MCF 10A (cell line): ENCODE measurements at regions not wholly inside any gene's neighbourhood (a gene's known extent, or its start where the extent isn't known, plus 50 kb on each side); places are given as distances from the start of the nearest gene placed in this dataset.
A peak's percentile ranks its signal among the peaks of the same experiment; 100 is the strongest.

Experiments
- BruUV-seq: library from RNA; stranded (reverse); fragments of 400-500 nt; replicated peaks from 2 replicates; lab custom pipeline; 2021; lab: Mats Ljungman, UMichigan
- CTCF ChIA-PET: fragments of 300-600 bp; sonication (Branson Sonifier 250); formaldehyde crosslinking; extraction: SDS; loops from one replicate; lab custom pipeline; 2021; ENCODE audit warnings: antibody characterized with exemption, inconsistent platforms; lab: Yijun Ruan, JAX
- POLR2A ChIA-PET: fragments of 300-600, 350-650 bp; sonication (Branson Sonifier 250); formaldehyde crosslinking; extraction: SDS; loops from one replicate; lab custom pipeline; 2020; ENCODE audit warnings: antibody characterized with exemption, inconsistent platforms; lab: Yijun Ruan, JAX
- DNase-seq: peaks from one replicate; pipeline ENCODE4 v3.0.0-alpha.2; 2018; ENCODE audit not compliant: unreplicated experiment
- H3K27ac Mint-ChIP-seq: one replicate; pipeline ENCODE4 v1.8.0; 2022; ENCODE audit warnings: mild to moderate bottlenecking, low read depth, mixed read lengths; ENCODE audit not compliant: unreplicated experiment
- H3K27me3 Mint-ChIP-seq: one replicate; pipeline ENCODE4 v1.8.0; 2022; ENCODE audit warnings: mixed read lengths; ENCODE audit not compliant: insufficient read depth, unreplicated experiment
- H3K36me3 Mint-ChIP-seq: one replicate; pipeline ENCODE4 v1.8.0; 2022; ENCODE audit warnings: mild to moderate bottlenecking, moderate library complexity, mixed read lengths; ENCODE audit not compliant: insufficient read depth, unreplicated experiment
- H3K4me1 Mint-ChIP-seq: one replicate; pipeline ENCODE4 v1.8.0; 2022; ENCODE audit warnings: mixed read lengths; ENCODE audit not compliant: insufficient read depth, unreplicated experiment
- H3K4me3 Mint-ChIP-seq: one replicate; pipeline ENCODE4 v1.8.0; 2022; ENCODE audit warnings: mild to moderate bottlenecking, moderate library complexity, mixed read lengths; ENCODE audit not compliant: unreplicated experiment
- H3K9me3 Mint-ChIP-seq: one replicate; pipeline ENCODE4 v1.8.0; 2022; ENCODE audit warnings: mixed read lengths; ENCODE audit not compliant: unreplicated experiment
- intact Hi-C: fragments of 100-400 bp; cut with micrococcal nuclease; formaldehyde crosslinking; loops from 2 replicates; pipeline ENCODE4 v1.14.1; 2022
- TF ChIP-seq, protein P1 (sequence below): fragments of 200-600 bp; IDR thresholded peaks from one replicate; pipeline ENCODE4 v1.8.0; 2022; ENCODE audit warnings: antibody characterized with exemption, mild to moderate bottlenecking; ENCODE audit not compliant: unreplicated experiment

DNA sequence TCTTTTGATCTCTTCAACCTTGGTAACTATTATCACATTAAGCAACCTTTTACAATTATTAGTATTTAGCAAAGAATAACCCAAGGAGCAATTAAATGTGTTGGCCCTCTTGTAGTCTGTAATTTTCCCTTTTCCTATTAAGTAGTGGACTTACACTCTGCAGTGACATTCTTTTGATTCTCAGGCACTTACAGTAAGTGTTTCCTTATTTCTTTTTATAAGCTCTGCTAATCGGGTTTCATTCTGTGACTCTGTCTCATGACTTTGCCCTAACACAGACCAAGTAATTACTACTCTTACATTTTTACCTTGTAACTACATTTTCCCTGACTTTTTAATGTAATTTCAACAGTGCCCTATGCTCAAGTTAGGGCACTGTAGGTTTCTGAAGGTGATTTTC is 104.0 kb upstream of the EPHA7 start:
- H3K4me3 Mint-ChIP-seq = no peak overlapping the region

DNA sequence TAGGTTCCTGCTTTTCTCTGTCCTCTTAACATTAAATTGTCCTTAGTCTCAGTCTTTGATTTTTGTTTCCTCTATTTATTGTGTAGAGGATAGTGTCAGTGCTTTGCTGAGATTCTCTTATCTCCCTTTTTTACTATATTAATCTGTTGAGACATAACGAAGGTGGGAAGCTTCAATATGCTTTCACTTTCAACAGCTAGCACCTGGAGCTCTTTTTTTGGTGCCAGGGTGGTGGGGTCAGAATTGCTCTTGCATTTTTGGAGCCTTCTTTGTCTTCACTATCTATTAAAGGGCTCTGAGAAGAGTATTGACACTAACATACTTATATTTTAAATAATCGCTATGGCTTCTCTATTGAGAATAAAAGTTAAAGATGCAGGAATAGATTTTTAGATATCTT is 97.1 kb upstream of the EPHA7 start:
- intact Hi-C loops = no loop called here
- Mint-ChIP-seq H3K4me3 (peak overlapping the region; percentile 15), H3K4me1 (no peaks in the 10 kb centered on the region), H3K27ac (no peak overlapping the region), H3K27me3 (no peaks in the 10 kb centered on the region), H3K9me3 (no peaks in the 10 kb centered on the region), H3K36me3 (no peaks in the 10 kb centered on the region)
- no TSS peak for BruUV-seq
- TF ChIP-seq, protein P1, sequence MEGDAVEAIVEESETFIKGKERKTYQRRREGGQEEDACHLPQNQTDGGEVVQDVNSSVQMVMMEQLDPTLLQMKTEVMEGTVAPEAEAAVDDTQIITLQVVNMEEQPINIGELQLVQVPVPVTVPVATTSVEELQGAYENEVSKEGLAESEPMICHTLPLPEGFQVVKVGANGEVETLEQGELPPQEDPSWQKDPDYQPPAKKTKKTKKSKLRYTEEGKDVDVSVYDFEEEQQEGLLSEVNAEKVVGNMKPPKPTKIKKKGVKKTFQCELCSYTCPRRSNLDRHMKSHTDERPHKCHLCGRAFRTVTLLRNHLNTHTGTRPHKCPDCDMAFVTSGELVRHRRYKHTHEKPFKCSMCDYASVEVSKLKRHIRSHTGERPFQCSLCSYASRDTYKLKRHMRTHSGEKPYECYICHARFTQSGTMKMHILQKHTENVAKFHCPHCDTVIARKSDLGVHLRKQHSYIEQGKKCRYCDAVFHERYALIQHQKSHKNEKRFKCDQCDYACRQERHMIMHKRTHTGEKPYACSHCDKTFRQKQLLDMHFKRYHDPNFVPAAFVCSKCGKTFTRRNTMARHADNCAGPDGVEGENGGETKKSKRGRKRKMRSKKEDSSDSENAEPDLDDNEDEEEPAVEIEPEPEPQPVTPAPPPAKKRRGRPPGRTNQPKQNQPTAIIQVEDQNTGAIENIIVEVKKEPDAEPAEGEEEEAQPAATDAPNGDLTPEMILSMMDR = no peak
- no peak for DNase-seq
- CTCF ChIA-PET = no interaction called here
- POLR2A ChIA-PET = no interaction called here

More for the DNA sequence above, 104.0 kb upstream of the EPHA7 start:
- no peak overlapping the region for H3K27ac Mint-ChIP-seq
- H3K4me1 Mint-ChIP-seq = no peaks in the 10 kb centered on the region
- TF ChIP-seq, protein P1 = no peak
- H3K27me3 Mint-ChIP-seq = peaks cover 29% of the 10 kb centered on the region
- no peak for DNase-seq
- POLR2A ChIA-PET = no interaction called here
- no peaks in the 10 kb centered on the region for H3K9me3 Mint-ChIP-seq
- CTCF ChIA-PET = no interaction called here
- BruUV-seq = no TSS peak
- H3K36me3 Mint-ChIP-seq = no peaks in the 10 kb centered on the region
- intact Hi-C loops = no loop called here

DNA sequence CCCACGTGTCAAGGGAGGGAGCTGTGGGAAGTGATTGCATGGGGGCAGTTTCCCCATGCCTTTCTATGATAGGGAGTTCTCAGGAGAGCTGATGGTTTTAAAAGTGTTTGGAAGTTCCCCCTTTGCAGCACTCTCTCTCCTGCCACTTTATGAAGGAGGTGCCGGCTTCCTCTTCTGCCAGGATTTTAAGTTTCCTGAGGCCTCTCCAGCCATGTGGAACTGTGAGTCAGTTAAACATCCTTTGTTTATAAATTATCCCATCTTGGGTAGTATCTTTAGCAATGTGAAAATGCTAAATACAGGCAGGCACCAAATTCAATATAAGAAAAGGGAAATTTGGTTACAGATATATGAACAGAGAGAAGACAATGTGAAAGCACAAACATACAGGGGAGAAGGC is 96.4 kb upstream of the EPHA7 start:
- no peak overlapping the region for H3K27ac Mint-ChIP-seq
- no peak overlapping the region for H3K4me3 Mint-ChIP-seq
- BruUV-seq = no TSS peak
- TF ChIP-seq, protein P1 = no peak
- no peak for DNase-seq
- no peaks in the 10 kb centered on the region for H3K36me3 Mint-ChIP-seq
- no peaks in the 10 kb centered on the region for H3K27me3 Mint-ChIP-seq
- H3K9me3 Mint-ChIP-seq = no peaks in the 10 kb centered on the region
- no peaks in the 10 kb centered on the region for H3K4me1 Mint-ChIP-seq
- ChIA-PET POLR2A (interaction anchor here (0.5 kb wide), 1 partner anchor 1671 kb away, joined by 3 read pairs; no protein-coding TSS in a partner anchor), CTCF (no interaction called here)
- intact Hi-C loops = no loop called here

DNA sequence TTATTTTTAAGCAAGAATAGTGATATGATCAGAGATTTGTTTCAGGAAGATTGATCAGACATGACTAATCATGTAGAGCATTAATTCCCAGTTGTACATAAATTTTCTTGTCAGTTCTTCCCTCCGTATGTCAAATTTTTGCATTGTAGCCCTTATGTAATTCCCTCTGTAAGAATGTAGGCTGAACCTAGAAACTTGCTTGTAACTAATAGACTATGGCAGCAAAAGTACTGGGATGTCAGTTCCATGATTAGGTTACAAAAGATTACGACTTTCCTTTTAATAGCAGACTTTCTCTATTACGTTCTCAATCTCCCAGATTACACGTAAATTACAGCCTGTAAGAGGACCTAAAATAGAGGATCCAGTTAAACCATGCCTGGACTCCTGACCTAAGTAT is 79.4 kb upstream of the EPHA7 start:
- CTCF ChIA-PET = no interaction called here
- TF ChIP-seq, protein P1 = no peak
- BruUV-seq = no TSS peak
- H3K4me3 Mint-ChIP-seq = no peak overlapping the region
- intact Hi-C loops = no loop called here
- no peaks in the 10 kb centered on the region for H3K4me1 Mint-ChIP-seq
- no peaks in the 10 kb centered on the region for H3K36me3 Mint-ChIP-seq
- no peaks in the 10 kb centered on the region for H3K9me3 Mint-ChIP-seq
- no peak for DNase-seq
- H3K27me3 Mint-ChIP-seq = peaks cover 6% of the 10 kb centered on the region
- no peak overlapping the region for H3K27ac Mint-ChIP-seq
- POLR2A ChIA-PET = no interaction called here
